Prostate gland (tissue), 2 donors: ENCODE measurements at regions not wholly inside any gene's neighbourhood (a gene's known extent, or its start where the extent isn't known, plus 50 kb on each side); places are given as distances from the start of the nearest gene placed in this dataset.

ENCODE experiments used
- CTCF ChIP-seq, 4 experiments: fragments of 200-600 bp in 2 of 4; fragments of 450-650 bp in 2 of 4; sonication (generic) in 2 of 4; IDR thresholded peaks; 1 replicate in 3 of 4; 2 replicates in 1 of 4; pipeline ENCODE4 v1.5.1; 2016 to 2019; ENCODE audit warnings: antibody characterized with exemption in 4 of 4, mild to moderate bottlenecking in 2 of 4, moderate library complexity in 2 of 4
- POLR2A ChIP-seq: fragments of 450-650 bp; IDR thresholded peaks from one replicate; pipeline ENCODE4 v1.6.1; 2016; ENCODE audit warnings: antibody characterized with exemption, mild to moderate bottlenecking
- POLR2AphosphoS5 ChIP-seq: sonication (generic); formaldehyde crosslinking; IDR thresholded peaks from one replicate; pipeline ENCODE4 v1.6.1; 2017; ENCODE audit warnings: antibody characterized with exemption

GRCh38 chr1:87402241-87403002 lies 73.7 kb downstream of the LMO4 start:
- no peak for TF ChIP-seq CTCF (IDR thresholded peaks at IDR 0.05)
- no peak for TF ChIP-seq POLR2AphosphoS5
- TF ChIP-seq POLR2A: no peak
